ENCODE measurements at regions not wholly inside any gene's neighbourhood (a gene's known extent, or its start where the extent isn't known, plus 50 kb on each side); places are given as distances from the start of the nearest gene placed in this dataset.

DNA sequence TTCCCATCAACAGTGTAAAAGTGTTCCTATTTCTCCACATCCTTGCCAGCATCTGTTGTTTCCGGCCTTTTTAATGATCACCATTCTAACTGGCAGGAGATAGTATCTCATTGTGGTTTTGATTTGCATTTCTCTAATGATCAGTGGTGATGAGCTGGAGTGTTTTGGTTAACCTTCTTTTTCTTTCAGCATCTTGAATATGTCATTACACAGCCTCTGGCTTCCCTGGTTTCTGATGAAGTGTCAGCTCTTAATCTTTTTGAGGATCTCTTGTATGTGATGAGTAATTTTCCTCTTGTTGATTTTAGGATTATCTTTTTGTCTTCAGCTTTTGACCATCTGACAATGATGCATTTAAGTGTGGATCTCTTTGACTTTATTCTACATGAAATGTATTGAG is 133.2 kb upstream of the GRIK3 start:
- Histone ChIP-seq H3K27ac (ENCODE audit: low read length) (no peak overlapping the region), H3K27me3 (ENCODE audit: control insufficient read depth, insufficient read depth, low read length) (no peaks in the 10 kb centered on the region), H3K9ac (ENCODE audit: low read length) (no peak overlapping the region), H3K4me3 (ENCODE audit: low read length) (no peak overlapping the region), H3K9me3 (ENCODE audit: control insufficient read depth, low read depth, low read length) (no peaks in the 10 kb centered on the region), H3K4me1 (ENCODE audit: control insufficient read depth, low read depth, low read length) (no peaks in the 10 kb centered on the region), H3K36me3 (ENCODE audit: control insufficient read depth, low read depth, low read length) (no peaks in the 10 kb centered on the region)

DNA sequence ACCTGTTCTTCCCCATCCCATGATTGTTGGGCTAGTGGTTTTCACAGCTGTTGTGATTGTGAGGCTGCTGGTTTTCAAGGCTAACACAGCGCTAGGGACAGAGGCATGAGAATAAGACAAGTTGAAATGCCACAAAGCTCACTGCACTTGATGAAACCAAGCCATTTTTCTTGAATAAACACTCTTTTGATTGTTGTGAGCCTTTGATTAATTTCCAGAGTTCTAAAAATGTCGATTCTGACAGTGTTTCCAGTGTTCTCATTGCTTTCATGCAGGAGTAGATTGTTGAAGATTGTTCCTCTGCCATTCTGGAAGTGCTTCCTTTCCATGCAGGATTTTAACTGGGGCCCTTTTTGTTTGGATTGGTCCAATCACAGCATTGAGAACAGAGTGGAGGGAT is 134.9 kb upstream of the GRIK3 start:
- no peaks in the 10 kb centered on the region for H3K36me3 ChIP-seq (ENCODE audit: control insufficient read depth, low read depth, low read length)
- H3K4me1 ChIP-seq (ENCODE audit: control insufficient read depth, low read depth, low read length): no peaks in the 10 kb centered on the region
- H3K9me3 ChIP-seq (ENCODE audit: control insufficient read depth, low read depth, low read length): no peaks in the 10 kb centered on the region
- no peak overlapping the region for H3K27ac ChIP-seq (ENCODE audit: low read length)
- no peak overlapping the region for H3K9ac ChIP-seq (ENCODE audit: low read length)
- no peak overlapping the region for H3K4me3 ChIP-seq (ENCODE audit: low read length)
- no peaks in the 10 kb centered on the region for H3K27me3 ChIP-seq (ENCODE audit: control insufficient read depth, insufficient read depth, low read length)

DNA sequence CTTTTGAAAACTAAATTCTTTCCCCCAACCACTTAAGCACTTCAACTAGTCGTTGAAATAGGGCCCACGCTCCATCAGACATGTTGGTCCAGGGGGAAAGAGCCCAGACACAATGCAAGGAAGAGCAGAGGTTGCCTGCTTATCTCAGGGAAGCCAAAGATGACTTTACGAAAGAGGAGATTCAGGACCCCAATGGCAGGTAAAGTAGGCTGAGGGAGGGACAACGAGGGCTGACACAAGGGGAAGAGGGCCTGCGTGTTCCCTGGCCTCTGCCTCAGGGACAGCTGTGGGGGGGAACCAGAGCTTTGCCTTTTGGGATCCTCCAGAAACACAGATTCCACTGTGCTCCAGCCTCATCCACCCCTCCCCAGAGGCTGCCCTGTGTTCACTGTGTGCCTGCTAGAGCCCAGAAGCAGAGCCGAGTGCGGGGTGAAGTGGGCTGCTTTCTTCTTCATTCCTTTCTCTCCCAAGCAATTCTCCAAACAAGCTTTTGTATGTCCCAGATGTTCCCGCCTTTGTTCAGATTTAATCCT is 135.5 kb upstream of the GRIK3 start:
- H3K27ac ChIP-seq (ENCODE audit: low read length): no peak overlapping the region
- H3K4me3 ChIP-seq (ENCODE audit: low read length): no peak overlapping the region
- no peaks in the 10 kb centered on the region for H3K27me3 ChIP-seq (ENCODE audit: control insufficient read depth, insufficient read depth, low read length)
- H3K36me3 ChIP-seq (ENCODE audit: control insufficient read depth, low read depth, low read length): no peaks in the 10 kb centered on the region
- no peaks in the 10 kb centered on the region for H3K9me3 ChIP-seq (ENCODE audit: control insufficient read depth, low read depth, low read length)
- H3K4me1 ChIP-seq (ENCODE audit: control insufficient read depth, low read depth, low read length): no peaks in the 10 kb centered on the region
- H3K9ac ChIP-seq (ENCODE audit: low read length): no peak overlapping the region

- Histone ChIP-seq H3K4me1 (ENCODE audit: control insufficient read depth, low read depth, low read length) (no peaks in the 10 kb centered on the region), H3K27me3 (ENCODE audit: control insufficient read depth, insufficient read depth, low read length) (no peaks in the 10 kb centered on the region), H3K9ac (ENCODE audit: low read length) (no peak overlapping the region)
Observed at GRCh38 chr1:37171691-37172090, 137.4 kb upstream of the GRIK3 start.

DNA sequence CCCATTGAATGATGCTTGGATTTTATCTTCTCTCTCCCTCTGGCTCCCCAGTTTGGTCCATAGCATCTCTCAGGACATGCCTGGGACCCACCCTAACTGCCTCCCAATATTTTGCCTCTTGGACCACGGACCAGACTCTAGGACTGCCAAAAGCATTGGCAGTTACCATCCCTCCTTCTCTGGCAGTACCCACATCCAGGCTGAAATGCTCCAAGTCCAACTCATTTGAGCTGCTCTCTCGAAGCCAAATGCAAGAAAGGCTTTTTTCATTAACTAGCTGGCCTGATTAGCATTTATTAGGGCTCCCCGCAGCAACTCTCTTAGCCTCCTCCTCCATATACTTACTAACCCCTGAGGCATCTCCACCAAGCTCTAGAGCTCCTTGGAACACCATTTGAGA is 140.0 kb upstream of the GRIK3 start:
- Histone ChIP-seq H3K4me3 (ENCODE audit: low read length) (no peak overlapping the region), H3K9me3 (ENCODE audit: control insufficient read depth, low read depth, low read length) (no peaks in the 10 kb centered on the region), H3K27ac (ENCODE audit: low read length) (no peak overlapping the region), H3K9ac (ENCODE audit: low read length) (no peak overlapping the region), H3K27me3 (ENCODE audit: control insufficient read depth, insufficient read depth, low read length) (no peaks in the 10 kb centered on the region), H3K36me3 (ENCODE audit: control insufficient read depth, low read depth, low read length) (no peaks in the 10 kb centered on the region), H3K4me1 (ENCODE audit: control insufficient read depth, low read depth, low read length) (no peaks in the 10 kb centered on the region)

More at GRCh38 chr1:37171691-37172090, 137.4 kb upstream of the GRIK3 start:
- Histone ChIP-seq H3K9me3 (ENCODE audit: control insufficient read depth, low read depth, low read length) (no peaks in the 10 kb centered on the region), H3K36me3 (ENCODE audit: control insufficient read depth, low read depth, low read length) (no peaks in the 10 kb centered on the region), H3K27ac (ENCODE audit: low read length) (no peak overlapping the region), H3K4me3 (ENCODE audit: low read length) (no peak overlapping the region)

DNA sequence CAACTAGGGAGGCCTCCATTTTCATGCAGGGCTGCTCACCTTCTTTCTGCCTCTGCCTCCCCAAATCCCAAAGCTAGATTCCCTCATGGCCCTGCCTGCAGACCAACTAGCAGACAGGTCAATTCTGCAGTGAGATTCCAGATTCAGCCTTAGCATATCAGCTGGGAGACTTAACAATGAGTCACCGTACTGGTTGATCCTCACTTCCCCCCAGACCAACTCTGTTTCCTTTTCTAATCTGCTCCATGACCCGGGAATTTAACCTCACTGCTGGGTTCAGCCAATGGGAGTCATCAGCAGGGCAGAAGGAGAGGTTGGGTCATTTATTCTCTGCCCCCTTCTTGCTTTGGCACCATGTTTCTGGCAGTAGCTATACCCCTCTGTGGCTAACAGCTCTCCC is 140.6 kb upstream of the GRIK3 start:
- H3K9ac ChIP-seq (ENCODE audit: low read length): no peak overlapping the region
- no peaks in the 10 kb centered on the region for H3K36me3 ChIP-seq (ENCODE audit: control insufficient read depth, low read depth, low read length)
- H3K4me1 ChIP-seq (ENCODE audit: control insufficient read depth, low read depth, low read length): no peaks in the 10 kb centered on the region
- H3K9me3 ChIP-seq (ENCODE audit: control insufficient read depth, low read depth, low read length): no peaks in the 10 kb centered on the region
- no peak overlapping the region for H3K4me3 ChIP-seq (ENCODE audit: low read length)
- no peak overlapping the region for H3K27ac ChIP-seq (ENCODE audit: low read length)
- no peaks in the 10 kb centered on the region for H3K27me3 ChIP-seq (ENCODE audit: control insufficient read depth, insufficient read depth, low read length)

GRCh38 chr1:37175666-37176215 is 141.4 kb upstream of the GRIK3 start:
- Histone ChIP-seq H3K27me3 (ENCODE audit: control insufficient read depth, insufficient read depth, low read length) (no peaks in the 10 kb centered on the region), H3K4me1 (ENCODE audit: control insufficient read depth, low read depth, low read length) (no peaks in the 10 kb centered on the region), H3K9ac (ENCODE audit: low read length) (no peak overlapping the region), H3K36me3 (ENCODE audit: control insufficient read depth, low read depth, low read length) (no peaks in the 10 kb centered on the region), H3K9me3 (ENCODE audit: control insufficient read depth, low read depth, low read length) (no peaks in the 10 kb centered on the region), H3K27ac (ENCODE audit: low read length) (no peak overlapping the region), H3K4me3 (ENCODE audit: low read length) (no peak overlapping the region)

- Histone ChIP-seq H3K36me3 (ENCODE audit: control insufficient read depth, low read depth, low read length) (no peaks in the 10 kb centered on the region), H3K27me3 (ENCODE audit: control insufficient read depth, insufficient read depth, low read length) (no peaks in the 10 kb centered on the region), H3K9ac (ENCODE audit: low read length) (no peak overlapping the region), H3K4me3 (ENCODE audit: low read length) (no peak overlapping the region), H3K4me1 (ENCODE audit: control insufficient read depth, low read depth, low read length) (peaks cover 2% of the 10 kb centered on the region), H3K9me3 (ENCODE audit: control insufficient read depth, low read depth, low read length) (no peaks in the 10 kb centered on the region), H3K27ac (ENCODE audit: low read length) (no peak overlapping the region)
Observed at GRCh38 chr1:37176269-37176668, 142.0 kb upstream of the GRIK3 start.

- H3K27ac ChIP-seq (ENCODE audit: low read length): no peak overlapping the region
- H3K27me3 ChIP-seq (ENCODE audit: control insufficient read depth, insufficient read depth, low read length): no peaks in the 10 kb centered on the region
Observed at GRCh38 chr1:37177230-37177864, 143.0 kb upstream of the GRIK3 start.

GRCh38 chr1:37181425-37181824 is 147.1 kb upstream of the GRIK3 start:
- Histone ChIP-seq H3K9me3 (ENCODE audit: control insufficient read depth, low read depth, low read length) (no peaks in the 10 kb centered on the region), H3K27ac (ENCODE audit: low read length) (no peak overlapping the region), H3K4me1 (ENCODE audit: control insufficient read depth, low read depth, low read length) (peaks cover 4% of the 10 kb centered on the region), H3K4me3 (ENCODE audit: low read length) (no peak overlapping the region), H3K27me3 (ENCODE audit: control insufficient read depth, insufficient read depth, low read length) (no peaks in the 10 kb centered on the region), H3K9ac (ENCODE audit: low read length) (no peak overlapping the region), H3K36me3 (ENCODE audit: control insufficient read depth, low read depth, low read length) (no peaks in the 10 kb centered on the region)

More at GRCh38 chr1:37177230-37177864, 143.0 kb upstream of the GRIK3 start:
- no peak overlapping the region for H3K4me3 ChIP-seq (ENCODE audit: low read length)
- H3K9ac ChIP-seq (ENCODE audit: low read length): no peak overlapping the region
- H3K9me3 ChIP-seq (ENCODE audit: control insufficient read depth, low read depth, low read length): no peaks in the 10 kb centered on the region
- no peaks in the 10 kb centered on the region for H3K36me3 ChIP-seq (ENCODE audit: control insufficient read depth, low read depth, low read length)
- peaks cover 4% of the 10 kb centered on the region for H3K4me1 ChIP-seq (ENCODE audit: control insufficient read depth, low read depth, low read length)

GRCh38 chr1:37184789-37185188 is 150.5 kb upstream of the GRIK3 start:
- no peaks in the 10 kb centered on the region for H3K27me3 ChIP-seq (ENCODE audit: control insufficient read depth, insufficient read depth, low read length)
- H3K36me3 ChIP-seq (ENCODE audit: control insufficient read depth, low read depth, low read length): no peaks in the 10 kb centered on the region
- H3K4me3 ChIP-seq (ENCODE audit: low read length): no peak overlapping the region
- H3K9ac ChIP-seq (ENCODE audit: low read length): no peak overlapping the region
- H3K4me1 ChIP-seq (ENCODE audit: control insufficient read depth, low read depth, low read length): peaks cover 4% of the 10 kb centered on the region
- no peak overlapping the region for H3K27ac ChIP-seq (ENCODE audit: low read length)
- H3K9me3 ChIP-seq (ENCODE audit: control insufficient read depth, low read depth, low read length): no peaks in the 10 kb centered on the region

DNA sequence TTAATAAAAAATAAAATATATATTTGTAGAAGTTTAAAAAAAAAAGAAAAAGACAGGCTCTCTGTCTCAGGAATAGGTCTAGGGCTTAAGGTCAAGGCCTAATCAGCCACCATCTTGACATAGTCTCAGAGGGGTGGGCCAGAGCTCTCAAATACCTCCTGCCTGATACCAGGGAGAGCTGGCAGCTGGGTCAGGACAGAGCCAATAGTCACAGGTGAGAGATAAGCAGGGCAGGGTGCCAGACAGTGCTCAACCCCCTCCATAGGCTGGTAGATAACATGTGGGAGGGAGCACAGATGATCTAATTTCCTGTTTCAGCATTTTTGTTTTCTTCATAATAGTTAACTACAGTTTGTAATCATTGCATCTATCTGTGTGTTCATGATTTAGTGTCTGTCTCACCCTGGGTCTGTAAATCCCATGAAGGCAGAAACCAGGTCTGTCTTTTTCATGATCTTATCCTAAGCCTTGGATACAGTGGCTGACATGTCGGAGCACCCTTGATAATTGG is 152.0 kb upstream of the GRIK3 start:
- H3K36me3 ChIP-seq (ENCODE audit: control insufficient read depth, low read depth, low read length): no peaks in the 10 kb centered on the region
- H3K9me3 ChIP-seq (ENCODE audit: control insufficient read depth, low read depth, low read length): no peaks in the 10 kb centered on the region
- H3K27me3 ChIP-seq (ENCODE audit: control insufficient read depth, insufficient read depth, low read length): no peaks in the 10 kb centered on the region
- no peak overlapping the region for H3K4me3 ChIP-seq (ENCODE audit: low read length)
- no peak overlapping the region for H3K9ac ChIP-seq (ENCODE audit: low read length)
- H3K4me1 ChIP-seq (ENCODE audit: control insufficient read depth, low read depth, low read length): peaks cover 2% of the 10 kb centered on the region
- H3K27ac ChIP-seq (ENCODE audit: low read length): no peak overlapping the region
